ENCODE measurements at regions not wholly inside any gene's neighbourhood (a gene's known extent, or its start where the extent isn't known, plus 50 kb on each side); places are given as distances from the start of the nearest gene placed in this dataset.
"Not testable (repeated sequence)": the region's sequence is repeated elsewhere in the genome, so short reads cannot be mapped to it uniquely, and the experiment has no call there.

DNA sequence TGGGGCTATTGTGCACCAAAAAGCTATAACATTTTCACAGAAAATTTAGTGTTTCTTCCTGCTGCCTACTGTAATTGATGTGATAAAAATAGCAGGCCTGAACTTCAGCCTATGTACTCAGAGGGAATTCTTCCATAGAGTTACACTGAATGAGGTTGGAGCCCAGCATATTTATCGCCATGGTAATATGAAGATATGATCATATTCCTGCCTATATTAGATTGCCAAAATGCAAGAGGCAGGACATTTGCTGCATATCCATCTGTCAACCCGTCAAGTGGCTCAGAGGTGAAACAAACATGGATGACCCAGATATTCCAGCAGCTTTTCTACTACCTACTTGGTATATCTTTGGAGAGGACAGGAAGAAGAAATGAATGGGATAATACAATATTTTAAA, 1150.6 kb downstream of the TBL1XR1 start:
- TF ChIP-seq, protein P1, sequence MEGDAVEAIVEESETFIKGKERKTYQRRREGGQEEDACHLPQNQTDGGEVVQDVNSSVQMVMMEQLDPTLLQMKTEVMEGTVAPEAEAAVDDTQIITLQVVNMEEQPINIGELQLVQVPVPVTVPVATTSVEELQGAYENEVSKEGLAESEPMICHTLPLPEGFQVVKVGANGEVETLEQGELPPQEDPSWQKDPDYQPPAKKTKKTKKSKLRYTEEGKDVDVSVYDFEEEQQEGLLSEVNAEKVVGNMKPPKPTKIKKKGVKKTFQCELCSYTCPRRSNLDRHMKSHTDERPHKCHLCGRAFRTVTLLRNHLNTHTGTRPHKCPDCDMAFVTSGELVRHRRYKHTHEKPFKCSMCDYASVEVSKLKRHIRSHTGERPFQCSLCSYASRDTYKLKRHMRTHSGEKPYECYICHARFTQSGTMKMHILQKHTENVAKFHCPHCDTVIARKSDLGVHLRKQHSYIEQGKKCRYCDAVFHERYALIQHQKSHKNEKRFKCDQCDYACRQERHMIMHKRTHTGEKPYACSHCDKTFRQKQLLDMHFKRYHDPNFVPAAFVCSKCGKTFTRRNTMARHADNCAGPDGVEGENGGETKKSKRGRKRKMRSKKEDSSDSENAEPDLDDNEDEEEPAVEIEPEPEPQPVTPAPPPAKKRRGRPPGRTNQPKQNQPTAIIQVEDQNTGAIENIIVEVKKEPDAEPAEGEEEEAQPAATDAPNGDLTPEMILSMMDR (IDR thresholded peaks at IDR 0.05): no peak
- TF ChIP-seq POLR2A (IDR thresholded peaks at IDR 0.05): no peak
- no peak for DNase-seq
- Histone ChIP-seq H3K4me3 (no peak overlapping the region), H3K27ac (no peak overlapping the region), H3K36me3 (no peaks in the 10 kb centered on the region), H3K9me3 (no peaks in the 10 kb centered on the region), H3K4me1 (peaks cover 0 to 4% (median 0%) of the 10 kb centered on the region in 4 donors), H3K27me3 (no peaks in the 10 kb centered on the region)

DNA sequence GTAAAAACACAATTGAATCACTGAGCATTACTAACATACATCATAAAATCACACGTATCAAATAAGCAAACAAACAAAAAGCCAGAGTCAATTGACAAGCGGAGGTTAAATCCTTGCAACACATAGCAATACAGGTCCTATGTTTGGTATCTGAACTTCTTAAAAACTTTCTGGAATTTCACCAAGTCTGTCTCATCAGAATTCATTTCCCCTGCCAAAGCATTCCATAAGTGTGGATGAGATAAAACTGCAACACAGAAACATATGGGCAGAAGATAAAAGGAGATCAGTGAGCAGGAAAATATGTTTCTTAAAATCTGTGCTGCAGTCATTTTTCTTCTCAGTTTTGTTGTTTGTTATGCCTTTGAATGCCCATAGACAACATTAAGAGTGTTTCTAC, 1155.5 kb downstream of the TBL1XR1 start:
- TF ChIP-seq POLR2A (IDR thresholded peaks at IDR 0.05): no peak
- TF ChIP-seq, protein P1 (IDR thresholded peaks at IDR 0.05): no peak
- no peaks in the 10 kb centered on the region for H3K4me1 ChIP-seq

DNA sequence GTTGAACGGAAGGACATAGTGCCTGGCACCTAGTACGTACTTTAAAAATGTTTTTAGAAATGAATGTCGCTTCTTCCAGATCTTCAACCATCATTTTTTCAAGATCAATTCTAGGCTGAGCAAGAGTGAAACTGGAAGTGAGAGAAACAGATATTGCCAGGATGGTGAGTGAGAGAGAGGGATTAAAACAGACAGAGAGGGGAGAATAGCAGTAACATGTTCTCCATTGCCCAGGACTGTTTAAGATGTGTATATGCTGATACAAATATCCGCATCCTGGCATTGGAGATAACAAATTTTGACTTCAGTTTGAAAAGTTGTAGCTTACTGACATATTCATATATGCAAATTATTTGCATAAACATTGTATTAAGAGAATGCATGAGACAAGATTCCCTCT, 1156.1 kb downstream of the TBL1XR1 start:
- H3K9me3 ChIP-seq: no peaks in the 10 kb centered on the region
- no peaks in the 10 kb centered on the region for H3K36me3 ChIP-seq
- TF ChIP-seq, protein P1 (IDR thresholded peaks at IDR 0.05): no peak
- no peak for TF ChIP-seq POLR2A (IDR thresholded peaks at IDR 0.05)
- no peak overlapping the region for H3K4me3 ChIP-seq
- no peak for DNase-seq
- H3K27me3 ChIP-seq: no peaks in the 10 kb centered on the region
- no peaks in the 10 kb centered on the region for H3K4me1 ChIP-seq
- H3K27ac ChIP-seq: no peak overlapping the region

More for the DNA sequence above, 1155.5 kb downstream of the TBL1XR1 start:
- Histone ChIP-seq H3K36me3 (no peaks in the 10 kb centered on the region), H3K27me3 (no peaks in the 10 kb centered on the region), H3K27ac (no peak overlapping the region), H3K4me3 (no peak overlapping the region), H3K9me3 (no peaks in the 10 kb centered on the region)
- no peak for DNase-seq

DNA sequence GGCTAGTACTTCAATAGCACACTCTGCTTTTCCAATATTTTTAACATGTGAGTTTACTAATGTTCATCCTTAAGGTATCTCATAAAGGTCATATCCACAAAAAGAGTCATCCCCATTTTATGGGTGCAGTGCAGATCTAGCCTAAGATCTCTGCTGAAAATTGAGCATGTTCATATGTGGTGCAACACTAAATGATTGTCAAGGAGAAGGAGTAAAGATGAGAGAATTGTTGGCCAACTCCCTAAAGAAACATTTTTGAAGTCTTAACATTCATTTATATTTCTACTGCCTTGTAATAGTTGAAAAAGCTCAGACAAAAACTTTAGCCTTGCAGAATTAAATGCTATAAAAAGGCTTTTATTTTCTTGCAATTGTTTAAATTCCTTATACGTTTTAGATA, 1159.6 kb downstream of the TBL1XR1 start:
- H3K9me3 ChIP-seq: no peaks in the 10 kb centered on the region
- DNase-seq: no peak
- H3K4me3 ChIP-seq: no peak overlapping the region
- H3K27me3 ChIP-seq: no peaks in the 10 kb centered on the region
- H3K4me1 ChIP-seq: no peaks in the 10 kb centered on the region
- no peak overlapping the region for H3K27ac ChIP-seq
- no peak for TF ChIP-seq POLR2A (IDR thresholded peaks at IDR 0.05)
- TF ChIP-seq, protein P1 (IDR thresholded peaks at IDR 0.05): no peak
- no peaks in the 10 kb centered on the region for H3K36me3 ChIP-seq

DNA sequence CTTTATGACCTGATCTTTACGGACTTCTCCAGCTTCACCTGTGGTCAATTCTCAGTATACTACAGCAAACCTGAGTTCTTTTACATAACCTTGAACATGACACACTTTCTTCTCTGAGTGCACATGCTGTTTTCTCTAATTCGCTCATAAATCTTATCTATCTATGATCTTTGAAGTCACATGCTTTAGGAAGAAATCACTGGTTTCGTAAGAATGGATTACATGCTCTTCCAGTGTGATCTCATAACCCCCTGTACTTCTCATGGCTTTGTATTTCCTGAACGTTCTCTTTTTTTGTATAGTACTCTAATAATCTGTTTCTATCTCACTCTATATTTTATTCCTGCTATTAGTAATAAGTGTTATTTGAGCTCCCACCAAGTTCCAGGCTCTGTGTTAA, 1165.2 kb downstream of the TBL1XR1 start:
- Histone ChIP-seq H3K4me3 (no peak overlapping the region), H3K4me1 (no peaks in the 10 kb centered on the region), H3K36me3 (no peaks in the 10 kb centered on the region), H3K9me3 (no peaks in the 10 kb centered on the region), H3K27ac (no peak overlapping the region), H3K27me3 (no peaks in the 10 kb centered on the region)
- DNase-seq: no peak
- TF ChIP-seq, protein P1 (IDR thresholded peaks at IDR 0.05): no peak
- no peak for TF ChIP-seq POLR2A (IDR thresholded peaks at IDR 0.05)

DNA sequence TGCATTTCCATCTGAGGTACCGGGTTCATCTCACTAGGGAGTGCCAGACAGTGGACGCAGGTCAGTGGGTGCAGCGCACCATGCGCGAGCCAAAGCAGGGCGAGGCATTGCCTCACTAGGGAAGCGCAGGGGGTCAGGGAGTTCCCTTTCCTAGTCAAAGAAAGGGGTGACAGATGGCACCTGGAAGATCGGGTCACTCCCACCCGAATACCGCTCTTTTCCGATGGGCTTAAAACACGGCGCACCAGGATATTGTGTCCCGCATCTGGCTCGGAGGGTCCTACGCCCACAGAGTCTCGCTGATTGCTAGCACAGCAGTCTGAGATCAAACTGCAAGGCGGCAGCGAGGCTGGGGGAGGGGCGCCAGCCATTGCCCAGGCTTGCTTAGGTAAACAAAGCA, 1157.1 kb downstream of the NAALADL2 start:
- H3K27me3 ChIP-seq, H3K36me3 ChIP-seq, H3K27ac ChIP-seq, H3K4me3 ChIP-seq, H3K4me1 ChIP-seq, DNase-seq, H3K9me3 ChIP-seq: not testable (repeated sequence)

DNA sequence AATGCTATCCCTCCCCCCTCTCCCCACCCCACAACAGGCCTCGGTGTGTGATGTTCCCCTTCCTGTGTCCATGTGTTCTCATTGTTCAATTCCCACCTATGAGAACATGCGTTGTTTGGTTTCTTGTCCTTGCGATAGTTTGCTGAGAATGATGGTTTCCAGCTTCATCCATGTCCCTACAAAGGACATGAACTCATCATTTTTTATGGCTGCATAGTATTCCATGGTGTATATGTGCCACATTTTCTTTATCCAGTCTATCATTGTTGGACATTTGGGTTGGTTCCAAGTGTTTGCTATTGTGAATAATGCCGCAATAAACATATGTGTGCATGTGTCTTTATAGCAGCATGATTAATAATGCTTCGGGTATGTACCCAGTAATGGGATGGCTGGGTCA, 1156.1 kb downstream of the NAALADL2 start:
- not testable (repeated sequence) for H3K36me3 ChIP-seq, H3K4me3 ChIP-seq, H3K27ac ChIP-seq, H3K4me1 ChIP-seq, DNase-seq, H3K27me3 ChIP-seq, H3K9me3 ChIP-seq

All from Peyer's patch (tissue), 4 donors.